ENCODE measurements at regions not wholly inside any gene's neighbourhood (a gene's known extent, or its start where the extent isn't known, plus 50 kb on each side); places are given as distances from the start of the nearest gene placed in this dataset.

DNA sequence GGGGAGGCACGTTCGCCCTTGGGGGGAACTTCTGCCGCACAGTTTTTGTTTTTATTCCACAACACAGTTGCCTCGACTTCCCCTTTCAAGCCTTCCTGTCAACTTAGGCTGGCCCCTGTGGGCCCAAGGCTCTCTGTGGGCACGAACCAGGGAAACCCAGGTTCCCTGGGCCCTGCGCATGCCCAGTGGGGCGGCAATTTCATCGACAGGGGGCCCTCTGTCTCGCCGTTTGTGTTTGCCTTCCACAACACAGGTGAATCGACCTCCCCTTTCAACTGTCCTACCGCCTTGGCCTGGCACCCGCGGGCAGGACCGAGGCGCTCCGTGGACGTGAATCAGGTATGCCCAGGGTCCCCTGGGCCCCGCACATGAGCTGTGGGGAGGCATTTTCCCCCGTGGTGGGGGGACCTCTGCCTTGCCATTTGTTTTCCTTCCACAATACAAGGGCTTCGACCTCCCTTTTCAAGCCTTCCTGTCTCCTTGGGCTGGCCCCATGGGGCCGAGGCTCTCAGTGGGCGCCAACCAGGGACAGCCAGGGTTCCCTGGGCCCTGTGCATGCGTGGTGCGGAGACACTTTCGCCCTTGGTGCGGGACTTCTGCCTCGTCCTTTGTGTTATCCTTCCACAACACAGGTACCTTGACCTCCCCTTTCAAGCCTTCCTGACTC is 354.0 kb downstream of the ALG10 start:
- TF ChIP-seq, protein P1, sequence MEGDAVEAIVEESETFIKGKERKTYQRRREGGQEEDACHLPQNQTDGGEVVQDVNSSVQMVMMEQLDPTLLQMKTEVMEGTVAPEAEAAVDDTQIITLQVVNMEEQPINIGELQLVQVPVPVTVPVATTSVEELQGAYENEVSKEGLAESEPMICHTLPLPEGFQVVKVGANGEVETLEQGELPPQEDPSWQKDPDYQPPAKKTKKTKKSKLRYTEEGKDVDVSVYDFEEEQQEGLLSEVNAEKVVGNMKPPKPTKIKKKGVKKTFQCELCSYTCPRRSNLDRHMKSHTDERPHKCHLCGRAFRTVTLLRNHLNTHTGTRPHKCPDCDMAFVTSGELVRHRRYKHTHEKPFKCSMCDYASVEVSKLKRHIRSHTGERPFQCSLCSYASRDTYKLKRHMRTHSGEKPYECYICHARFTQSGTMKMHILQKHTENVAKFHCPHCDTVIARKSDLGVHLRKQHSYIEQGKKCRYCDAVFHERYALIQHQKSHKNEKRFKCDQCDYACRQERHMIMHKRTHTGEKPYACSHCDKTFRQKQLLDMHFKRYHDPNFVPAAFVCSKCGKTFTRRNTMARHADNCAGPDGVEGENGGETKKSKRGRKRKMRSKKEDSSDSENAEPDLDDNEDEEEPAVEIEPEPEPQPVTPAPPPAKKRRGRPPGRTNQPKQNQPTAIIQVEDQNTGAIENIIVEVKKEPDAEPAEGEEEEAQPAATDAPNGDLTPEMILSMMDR (IDR thresholded peaks at IDR 0.05): no peak
- no peak for TF ChIP-seq EZH2phosphoT487 (IDR thresholded peaks at IDR 0.05)
